ENCODE measurements at regions not wholly inside any gene's neighbourhood (a gene's known extent, or its start where the extent isn't known, plus 50 kb on each side); places are given as distances from the start of the nearest gene placed in this dataset.

DNA sequence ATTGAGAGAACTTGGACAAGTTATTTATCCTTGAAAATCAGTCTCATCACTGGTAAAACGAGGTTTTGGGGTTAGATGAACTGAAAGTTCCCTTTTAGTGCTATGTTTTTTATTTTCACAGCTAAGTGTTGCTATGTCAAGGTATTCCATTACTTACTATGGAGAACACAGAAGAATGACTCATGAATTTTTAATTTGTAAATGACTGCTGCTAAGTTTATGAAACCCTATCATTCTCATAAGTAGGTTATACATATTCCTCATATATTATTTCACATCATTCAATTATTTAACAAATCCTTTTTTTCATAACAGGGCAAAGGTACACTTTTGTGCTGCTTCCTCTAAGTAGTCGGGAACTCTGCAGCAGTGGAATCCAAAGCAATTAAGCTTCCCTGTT lies 52.2 kb upstream of the ATP1A1 start:
- Histone ChIP-seq H3K4me1 (peaks cover 4 to 8% (median 6%) of the 10 kb centered on the region in 4 donors), H3K4me3 (no peak overlapping the region), H3K27me3 (no peaks in the 10 kb centered on the region), H3K36me3 (no peaks in the 10 kb centered on the region), H3K27ac (no peak overlapping the region), H3K9me3 (no peaks in the 10 kb centered on the region)
- DNase-seq (no peak), ATAC-seq (ENCODE audit: low FRiP score in 2 of 2) (no peak)
- 57 to 62% methylated on average over 2 of the region's 2 CpGs for WGBS, 2 donors
- TF ChIP-seq POLR2AphosphoS5 (IDR thresholded peaks at IDR 0.05) (no peak), CTCF (IDR thresholded peaks at IDR 0.05) (no peak), POLR2A (IDR thresholded peaks at IDR 0.05) (no peak), EP300 (IDR thresholded peaks at IDR 0.05) (no peak)

DNA sequence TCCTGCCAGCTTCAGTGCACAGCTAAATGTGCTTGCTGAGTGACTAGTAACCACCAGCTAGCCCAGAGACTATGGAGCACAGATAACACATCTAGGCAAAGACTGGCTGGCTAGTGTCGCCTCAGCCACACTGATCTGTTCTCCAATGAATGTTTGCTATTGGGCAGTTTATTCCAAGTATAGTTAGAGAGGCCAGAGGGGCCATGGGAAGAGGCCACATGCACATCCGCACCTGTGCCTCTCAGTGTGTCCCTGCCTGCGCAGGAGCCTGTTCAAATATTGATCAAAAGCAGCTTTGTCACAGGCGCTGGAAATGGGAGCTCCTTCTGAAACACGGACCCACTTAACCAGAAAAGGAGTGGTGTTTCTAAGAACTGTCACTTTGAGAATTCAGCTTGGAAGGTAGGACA lies 51.3 kb upstream of the ATP1A1 start:
- H3K27ac ChIP-seq: no peak overlapping the region
- no peaks in the 10 kb centered on the region for H3K9me3 ChIP-seq
- ATAC-seq (ENCODE audit: low FRiP score in 2 of 2) (peak in 1 of 2 donors; percentile 45), DNase-seq (no peak)
- 65 to 66% methylated on average over 3 to 5 of the region's 5 CpGs for WGBS, 2 donors
- TF ChIP-seq POLR2AphosphoS5 (IDR thresholded peaks at IDR 0.05): no peak
- no peak for TF ChIP-seq EP300 (IDR thresholded peaks at IDR 0.05)
- TF ChIP-seq CTCF (IDR thresholded peaks at IDR 0.05): no peak
- TF ChIP-seq POLR2A (IDR thresholded peaks at IDR 0.05): no peak
- no peaks in the 10 kb centered on the region for H3K27me3 ChIP-seq
- peaks cover 7 to 10% (median 8%) of the 10 kb centered on the region in 4 donors for H3K4me1 ChIP-seq
- no peak overlapping the region for H3K4me3 ChIP-seq
- no peaks in the 10 kb centered on the region for H3K36me3 ChIP-seq

GRCh38 chr1:116322752-116323405 lies 50.2 kb upstream of the ATP1A1 start:
- no peak for TF ChIP-seq POLR2A (IDR thresholded peaks at IDR 0.05)
- no peak for TF ChIP-seq EP300 (IDR thresholded peaks at IDR 0.05)
- TF ChIP-seq CTCF (IDR thresholded peaks at IDR 0.05): no peak
- no peak for TF ChIP-seq POLR2AphosphoS5 (IDR thresholded peaks at IDR 0.05)
- Histone ChIP-seq H3K9me3 (no peaks in the 10 kb centered on the region), H3K27ac (no peak overlapping the region), H3K36me3 (no peaks in the 10 kb centered on the region), H3K4me3 (no peak overlapping the region), H3K4me1 (peaks cover 7 to 10% (median 8%) of the 10 kb centered on the region in 4 donors), H3K27me3 (no peaks in the 10 kb centered on the region)
- WGBS, 2 donors: 90 to 94% methylated on average over 3 of the region's 3 CpGs
- DNase-seq: no peak
- ATAC-seq (ENCODE audit: low FRiP score in 2 of 2): no peak

Small RNA genes in the stretch of these regions (small RNA-seq; reads per million reads assigned to genes)
- gene RF00012: 0 reads per million in 4 donors
